Neural cell (in vitro differentiated cells): ENCODE measurements at regions not wholly inside any gene's neighbourhood (a gene's known extent, or its start where the extent isn't known, plus 50 kb on each side); places are given as distances from the start of the nearest gene placed in this dataset.

Experiments
- H2AFZ ChIP-seq: fragments of 200-600, 300-800 bp; sonication (generic), shearing (Covaris generic); 2 replicates; pipeline ENCODE4 v1.6.0; 2014; ENCODE audit warnings: low read depth, mild to moderate bottlenecking, antibody characterized with exemption, low read length, moderate library complexity
- H3F3A ChIP-seq: fragments of 200-600 bp; shearing (Covaris generic); 2 replicates; pipeline ENCODE4 v1.6.1; 2016; ENCODE audit warnings: mild to moderate bottlenecking, moderate library complexity, mixed read lengths, antibody characterized with exemption, low read length; ENCODE audit not compliant: insufficient read depth, poor library complexity, severe bottlenecking
- H3K27ac ChIP-seq: fragments of 200-600, 300-800 bp; sonication (generic), shearing (Covaris generic); 2 replicates; pipeline ENCODE4 v1.5.1; 2014; ENCODE audit warnings: mild to moderate bottlenecking, low read length, moderate library complexity
- H3K27me3 ChIP-seq: fragments of 300-800, 200-600 bp; sonication (generic), shearing (Covaris generic); 2 replicates; pipeline ENCODE4 v1.6.0; 2014; ENCODE audit warnings: mild to moderate bottlenecking, low read depth, low read length, moderate library complexity; ENCODE audit not compliant: insufficient read depth
- H3K36me3 ChIP-seq: fragments of 300-800, 200-600 bp; sonication (generic), shearing (Covaris generic); 2 replicates; pipeline ENCODE4 v1.5.1; 2014; ENCODE audit warnings: mild to moderate bottlenecking, antibody characterized with exemption, low read length, moderate library complexity; ENCODE audit not compliant: insufficient read depth
- H3K4me2 ChIP-seq: fragments of 300-800, 200-600 bp; sonication (generic), shearing (Covaris generic); 2 replicates; pipeline ENCODE4 v1.6.0; 2014; ENCODE audit warnings: mild to moderate bottlenecking, low read length
- H3K4me3 ChIP-seq: fragments of 300-800, 200-600 bp; sonication (generic), shearing (Covaris generic); 2 replicates; pipeline ENCODE4 v1.5.1; 2014; ENCODE audit warnings: mild to moderate bottlenecking, low read length, moderate library complexity
- H3K79me2 ChIP-seq: fragments of 200-600 bp; shearing (Covaris generic); replicated peaks from 2 replicates; pipeline ENCODE4 v1.6.0; 2014; ENCODE audit warnings: mild to moderate bottlenecking, low read length, moderate library complexity; ENCODE audit not compliant: insufficient read depth
- H3K9ac ChIP-seq: fragments of 300-800, 200-600 bp; sonication (generic), shearing (Covaris generic); 2 replicates; pipeline ENCODE4 v1.6.1; 2016; ENCODE audit warnings: mild to moderate bottlenecking, low read length, mixed read lengths
- H3K9me2 ChIP-seq: fragments of 200-600 bp; shearing (Covaris generic); 2 replicates; pipeline ENCODE4 v1.6.1; 2016; ENCODE audit warnings: mild to moderate bottlenecking, low read length, mixed read lengths; ENCODE audit not compliant: insufficient read depth
- H3K9me3 ChIP-seq: fragments of 200-600, 300-800 bp; sonication (generic), shearing (Covaris generic); 2 replicates; pipeline ENCODE4 v1.6.1; 2016; ENCODE audit warnings: mild to moderate bottlenecking, mixed run types, low read length, moderate library complexity, mixed read lengths
- H4K20me1 ChIP-seq: fragments of 200-600 bp; shearing (Covaris generic); 2 replicates; pipeline ENCODE4 v1.6.1; 2016; ENCODE audit warnings: mild to moderate bottlenecking, mixed run types; ENCODE audit not compliant: insufficient read depth
- CTCF ChIP-seq: fragments of 450-650 bp; IDR thresholded peaks from 2 replicates; pipeline ENCODE4 v1.5.1; 2014; ENCODE audit warnings: antibody characterized with exemption, mild to moderate bottlenecking, moderate library complexity; ENCODE audit not compliant: poor library complexity, severe bottlenecking
- EP300 ChIP-seq: fragments of 450-650 bp; conservative IDR thresholded peaks from 2 replicates; pipeline ENCODE4 v1.6.1; 2014; ENCODE audit warnings: antibody characterized with exemption, mild to moderate bottlenecking, moderate library complexity; ENCODE audit not compliant: poor library complexity, severe bottlenecking
- EZH2 ChIP-seq: fragments of 200-600, 300-800 bp; shearing (Covaris generic), sonication (generic); IDR thresholded peaks from 2 replicates; pipeline ENCODE4 v1.6.1; 2014; ENCODE audit warnings: antibody characterized with exemption, low read length, borderline replicate concordance, mild to moderate bottlenecking; ENCODE audit not compliant: insufficient read depth, poor library complexity, severe bottlenecking
- MXI1 ChIP-seq: fragments of 450-650 bp; conservative IDR thresholded peaks from 2 replicates; pipeline ENCODE4 v1.6.1; 2014; ENCODE audit warnings: antibody characterized with exemption, mild to moderate bottlenecking; ENCODE audit not compliant: poor library complexity, severe bottlenecking
- POLR2AphosphoS5 ChIP-seq: IDR thresholded peaks from 2 replicates; pipeline ENCODE4 v1.6.1; 2012
- RAD21 ChIP-seq: fragments of 450-650 bp; conservative IDR thresholded peaks from 2 replicates; pipeline ENCODE4 v1.6.1; 2014; ENCODE audit warnings: antibody characterized with exemption, mild to moderate bottlenecking, moderate library complexity
- REST ChIP-seq: IDR thresholded peaks from 2 replicates; pipeline ENCODE4 v1.6.1; 2012; ENCODE audit warnings: borderline replicate concordance
- SMC3 ChIP-seq: fragments of 450-650 bp; conservative IDR thresholded peaks from 2 replicates; pipeline ENCODE4 v1.6.1; 2014; ENCODE audit warnings: antibody characterized with exemption, mild to moderate bottlenecking, moderate library complexity; ENCODE audit not compliant: poor library complexity
- TAF1 ChIP-seq: IDR thresholded peaks from 2 replicates; pipeline ENCODE4 v1.6.1; 2012; ENCODE audit warnings: low read depth

GRCh38 chr22:45082795-45083194, 73.0 kb upstream of the PHF21B start:
- no peak overlapping the region for H3K4me3 ChIP-seq
- no peaks in the 10 kb centered on the region for H3K36me3 ChIP-seq
- no peak overlapping the region for H3K9ac ChIP-seq
- H4K20me1 ChIP-seq = no peaks in the 10 kb centered on the region
- H3K9me3 ChIP-seq = no peaks in the 10 kb centered on the region
- H3K27ac ChIP-seq = no peak overlapping the region
- H3F3A ChIP-seq = no peaks in the 10 kb centered on the region
- TF ChIP-seq EP300 (no peak), SMC3 (no peak), TAF1 (no peak), CTCF (no peak), RAD21 (no peak), EZH2 (no peak), REST (no peak), POLR2AphosphoS5 (no peak), MXI1 (no peak)
- H3K27me3 ChIP-seq = no peaks in the 10 kb centered on the region
- H3K9me2 ChIP-seq = no peaks in the 10 kb centered on the region
- no peak overlapping the region for H2AFZ ChIP-seq
- H3K79me2 ChIP-seq = no peaks in the 10 kb centered on the region
- no peak overlapping the region for H3K4me2 ChIP-seq

GRCh38 chr22:45083659-45084305, 74.0 kb upstream of the PHF21B start:
- no peak overlapping the region for H3K9ac ChIP-seq
- no peak overlapping the region for H2AFZ ChIP-seq
- TF ChIP-seq CTCF (no peak), SMC3 (no peak), MXI1 (no peak), EP300 (no peak), POLR2AphosphoS5 (no peak), REST (no peak), RAD21 (no peak), EZH2 (no peak), TAF1 (no peak)
- H3K36me3 ChIP-seq = no peaks in the 10 kb centered on the region
- no peak overlapping the region for H3K27ac ChIP-seq
- no peaks in the 10 kb centered on the region for H4K20me1 ChIP-seq
- H3K9me2 ChIP-seq = no peaks in the 10 kb centered on the region
- no peaks in the 10 kb centered on the region for H3K27me3 ChIP-seq
- no peak overlapping the region for H3K4me3 ChIP-seq
- H3K79me2 ChIP-seq = no peaks in the 10 kb centered on the region
- no peak overlapping the region for H3K4me2 ChIP-seq
- no peaks in the 10 kb centered on the region for H3K9me3 ChIP-seq
- no peaks in the 10 kb centered on the region for H3F3A ChIP-seq
